BE2C (cell line): ENCODE measurements at regions not wholly inside any gene's neighbourhood (a gene's known extent, or its start where the extent isn't known, plus 50 kb on each side); places are given as distances from the start of the nearest gene placed in this dataset.

ENCODE experiments used
- DNase-seq: peaks from one replicate; pipeline ENCODE4 v3.0.0-alpha.2; 2020
- H3K27me3 ChIP-seq: fragments of 250-450 bp; sonication (Bioruptor Pico); 2 replicates; pipeline ENCODE4 v1.5.1; 2020; ENCODE audit warnings: mild to moderate bottlenecking
- H3K36me3 ChIP-seq: fragments of 250-450 bp; sonication (Bioruptor Pico); 2 replicates; pipeline ENCODE4 v1.5.1; 2020; ENCODE audit warnings: mild to moderate bottlenecking
- H3K4me1 ChIP-seq: fragments of 250-450 bp; sonication (Bioruptor Pico); 2 replicates; pipeline ENCODE4 v1.5.1; 2020
- H3K4me3 ChIP-seq: 2 replicates; pipeline ENCODE4 v1.5.1; 2011; ENCODE audit warnings: low read depth, low read length
- H3K9me3 ChIP-seq: fragments of 250-450 bp; sonication (Bioruptor Pico); 2 replicates; pipeline ENCODE4 v1.5.1; 2020
- CTCF ChIP-seq: IDR thresholded peaks from 2 replicates; pipeline ENCODE4 v1.5.1; 2012; ENCODE audit warnings: mild to moderate bottlenecking, low read depth, low read length

GRCh38 chr21:27833298-27833697 is 866.4 kb upstream of the ADAMTS5 start:
- H3K4me3 ChIP-seq, result no peak overlapping the region
- no peaks in the 10 kb centered on the region for H3K9me3 ChIP-seq
- no peaks in the 10 kb centered on the region for H3K4me1 ChIP-seq
- TF ChIP-seq CTCF, result no peak
- H3K27me3 ChIP-seq, result no peaks in the 10 kb centered on the region
- DNase-seq, result no peak
- H3K36me3 ChIP-seq, result no peaks in the 10 kb centered on the region

GRCh38 chr21:27831816-27832569 is 865.1 kb upstream of the ADAMTS5 start:
- no peak for TF ChIP-seq CTCF
- DNase-seq, result no peak

GRCh38 chr21:27831177-27831576 is 864.3 kb upstream of the ADAMTS5 start:
- TF ChIP-seq CTCF, result no peak
- Histone ChIP-seq H3K4me1 (no peaks in the 10 kb centered on the region), H3K9me3 (no peaks in the 10 kb centered on the region), H3K27me3 (no peaks in the 10 kb centered on the region), H3K36me3 (no peaks in the 10 kb centered on the region), H3K4me3 (no peak overlapping the region)
- DNase-seq, result no peak

More at GRCh38 chr21:27831816-27832569, 865.1 kb upstream of the ADAMTS5 start:
- Histone ChIP-seq H3K9me3 (no peaks in the 10 kb centered on the region), H3K4me3 (no peak overlapping the region), H3K4me1 (no peaks in the 10 kb centered on the region), H3K27me3 (no peaks in the 10 kb centered on the region), H3K36me3 (no peaks in the 10 kb centered on the region)

- no peaks in the 10 kb centered on the region for H3K27me3 ChIP-seq
- DNase-seq, result no peak
Measured at GRCh38 chr21:27827972-27828371, 861.1 kb upstream of the ADAMTS5 start.

GRCh38 chr21:27825035-27825434 is 858.1 kb upstream of the ADAMTS5 start:
- Histone ChIP-seq H3K4me3 (no peak overlapping the region), H3K9me3 (no peaks in the 10 kb centered on the region), H3K4me1 (no peaks in the 10 kb centered on the region), H3K27me3 (no peaks in the 10 kb centered on the region), H3K36me3 (no peaks in the 10 kb centered on the region)
- no peak for TF ChIP-seq CTCF
- no peak for DNase-seq

More at GRCh38 chr21:27827972-27828371, 861.1 kb upstream of the ADAMTS5 start:
- TF ChIP-seq CTCF, result no peak
- no peaks in the 10 kb centered on the region for H3K36me3 ChIP-seq
- no peaks in the 10 kb centered on the region for H3K9me3 ChIP-seq
- H3K4me1 ChIP-seq, result no peaks in the 10 kb centered on the region
- no peak overlapping the region for H3K4me3 ChIP-seq

- Histone ChIP-seq H3K4me1 (no peaks in the 10 kb centered on the region), H3K9me3 (no peaks in the 10 kb centered on the region), H3K27me3 (no peaks in the 10 kb centered on the region), H3K36me3 (no peaks in the 10 kb centered on the region), H3K4me3 (no peak overlapping the region)
- TF ChIP-seq CTCF, result no peak
- DNase-seq, result no peak
Measured at GRCh38 chr21:27823652-27824201, 856.8 kb upstream of the ADAMTS5 start.
